IPS-11a (cell line): ENCODE measurements at regions not wholly inside any gene's neighbourhood (a gene's known extent, or its start where the extent isn't known, plus 50 kb on each side); places are given as distances from the start of the nearest gene placed in this dataset.

Source experiments
- H3K4me3 ChIP-seq: one replicate; pipeline ENCODE4 v1.5.1; 2013; ENCODE audit warnings: low read depth, low read length, control low read depth

DNA sequence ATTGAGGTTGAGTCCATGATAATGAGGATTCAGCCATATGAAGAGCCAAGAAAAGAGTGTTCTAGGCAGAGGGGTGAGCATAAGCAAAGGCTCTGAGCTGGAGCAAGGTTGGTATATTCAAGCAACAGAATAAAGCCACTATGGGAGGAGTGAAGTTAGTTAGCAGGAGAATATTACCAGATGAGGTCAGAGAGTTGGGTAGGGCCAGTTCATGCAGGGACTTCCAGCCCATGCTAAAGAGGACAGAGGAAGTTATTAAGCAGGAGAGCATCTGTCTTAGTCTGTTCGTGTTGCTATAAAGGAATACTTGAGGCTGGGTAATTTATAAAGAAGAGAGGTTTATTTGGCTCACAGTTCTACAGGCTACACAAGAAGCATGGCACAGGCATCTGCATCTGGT is 57.1 kb upstream of the ATG10 start:
- no peak overlapping the region for H3K4me3 ChIP-seq

DNA sequence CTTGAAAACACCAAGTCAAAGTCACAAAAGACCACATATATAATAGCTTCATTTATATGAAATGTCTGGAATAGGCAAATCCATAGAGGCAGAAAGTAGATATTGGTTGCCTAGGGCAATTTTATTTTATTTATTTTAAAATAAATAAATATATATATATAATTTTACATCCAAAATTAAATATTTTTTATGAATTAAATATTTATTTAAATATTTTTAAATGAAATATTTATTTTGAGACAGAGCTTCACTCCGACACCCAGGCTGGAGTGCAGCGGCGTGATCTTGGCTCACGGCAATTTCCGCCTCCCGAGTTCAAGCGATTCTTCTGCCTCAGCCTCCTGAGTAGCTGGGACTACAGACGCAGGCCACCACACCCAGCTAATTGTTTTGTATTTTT is 58.9 kb upstream of the ATG10 start:
- no peak overlapping the region for H3K4me3 ChIP-seq

GRCh38 chr5:81909677-81910076 is 62.1 kb upstream of the ATG10 start:
- no peak overlapping the region for H3K4me3 ChIP-seq

DNA sequence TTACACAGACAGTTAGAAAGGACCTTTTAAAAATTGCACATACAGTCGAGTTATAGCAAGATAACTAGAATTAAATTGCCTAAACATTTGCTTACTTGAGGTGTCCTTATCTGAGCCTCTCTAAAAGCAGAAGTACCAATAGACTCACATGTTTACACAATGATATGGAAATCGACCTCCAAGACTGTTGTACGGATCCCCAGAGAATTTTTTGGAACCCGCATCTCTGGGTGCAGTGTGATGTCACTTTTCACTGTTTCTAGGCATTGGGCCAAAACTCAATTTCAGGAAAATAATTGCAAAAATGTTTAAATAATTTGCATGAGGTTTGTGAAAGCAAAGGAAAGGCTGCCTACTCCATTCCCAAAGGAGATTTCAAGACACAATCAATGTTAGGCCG is 63.1 kb upstream of the ATG10 start:
- no peak overlapping the region for H3K4me3 ChIP-seq

- no peak overlapping the region for H3K4me3 ChIP-seq
Measured at GRCh38 chr5:81908044-81908443, 63.8 kb upstream of the ATG10 start.

GRCh38 chr5:81907012-81907635 is 64.7 kb upstream of the ATG10 start:
- no peak overlapping the region for H3K4me3 ChIP-seq

DNA sequence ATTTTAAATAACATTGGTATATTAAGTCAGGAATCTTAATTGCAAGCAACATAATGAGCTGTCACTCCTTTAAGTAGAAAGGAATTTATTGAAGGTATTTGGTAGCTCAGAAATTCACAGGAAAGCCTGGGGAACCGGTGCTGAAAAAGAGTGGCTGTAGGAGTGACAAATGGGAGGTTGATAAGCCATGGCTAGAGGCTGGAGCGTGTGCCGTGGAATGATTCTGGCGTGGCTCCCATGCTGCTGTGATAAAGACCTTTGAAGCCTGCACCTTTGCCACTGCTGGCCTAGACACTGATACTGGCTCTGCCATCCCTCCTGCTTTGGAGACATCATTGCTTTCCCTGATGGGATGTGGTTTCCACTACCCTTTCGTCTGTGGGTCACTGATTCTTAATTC is 65.7 kb upstream of the ATG10 start:
- H3K4me3 ChIP-seq: no peak overlapping the region

DNA sequence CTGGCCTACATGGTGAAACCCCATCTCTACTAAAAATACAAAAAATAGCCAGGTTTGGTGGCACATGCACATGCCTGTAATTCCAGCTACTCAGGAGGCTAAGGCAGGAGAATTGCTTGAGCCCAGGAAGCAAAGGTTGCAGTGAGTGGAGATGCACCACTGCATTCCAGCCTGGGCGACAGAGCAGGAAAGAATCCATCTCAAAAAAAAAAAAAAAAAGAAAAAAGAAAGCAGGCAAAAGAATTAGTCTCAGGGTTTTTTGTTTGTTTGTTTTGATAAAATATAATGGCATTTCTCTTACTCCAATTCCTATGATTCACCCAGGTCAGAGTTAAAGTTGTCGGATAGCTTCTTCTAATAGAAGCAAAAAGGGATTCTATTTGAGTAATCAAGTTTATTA is 67.0 kb upstream of the ATG10 start:
- no peak overlapping the region for H3K4me3 ChIP-seq

- no peak overlapping the region for H3K4me3 ChIP-seq
Measured at GRCh38 chr5:81904166-81904565, 67.7 kb upstream of the ATG10 start.

DNA sequence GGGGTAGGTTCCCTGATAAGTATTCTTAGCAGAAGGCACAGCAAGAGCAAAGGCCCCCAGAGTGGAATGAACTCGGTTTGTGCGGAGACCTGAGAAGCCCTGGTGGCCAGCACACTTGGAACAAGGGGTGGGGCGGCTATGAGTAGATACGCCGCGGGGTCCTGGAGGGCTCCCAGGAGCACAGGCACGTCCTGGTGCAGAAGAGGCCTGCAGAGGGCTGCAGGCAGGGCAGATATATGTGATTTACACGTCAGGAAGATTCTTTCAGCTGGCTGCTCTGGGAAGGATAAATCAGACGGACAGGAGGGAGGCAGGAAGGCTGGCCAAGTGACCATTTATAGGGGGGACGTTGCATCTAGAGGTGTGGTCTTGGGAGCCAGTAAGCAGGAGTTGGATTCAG is 70.2 kb upstream of the ATG10 start:
- H3K4me3 ChIP-seq: no peak overlapping the region

GRCh38 chr5:81899123-81899522 is 72.7 kb upstream of the ATG10 start:
- no peak overlapping the region for H3K4me3 ChIP-seq

GRCh38 chr5:81898403-81898802 is 73.4 kb upstream of the ATG10 start:
- H3K4me3 ChIP-seq: no peak overlapping the region

DNA sequence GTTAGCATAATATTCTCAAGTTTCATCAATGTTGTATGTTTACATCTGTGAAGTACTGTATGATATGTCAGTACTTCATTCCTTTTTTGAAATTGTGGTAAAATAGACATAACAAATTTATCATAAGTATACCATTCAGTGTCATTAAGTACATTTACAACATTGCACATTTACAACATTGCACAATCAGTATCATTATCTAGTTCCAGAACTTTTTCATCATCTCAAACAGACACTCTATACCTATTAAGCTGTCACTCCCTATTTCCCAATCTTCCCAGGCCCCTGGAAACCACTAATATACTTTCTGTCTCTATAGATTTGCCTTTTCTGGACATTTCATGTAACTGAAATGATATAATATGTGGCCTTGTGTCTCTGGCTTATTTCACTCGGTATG is 75.1 kb upstream of the ATG10 start:
- no peak overlapping the region for H3K4me3 ChIP-seq

DNA sequence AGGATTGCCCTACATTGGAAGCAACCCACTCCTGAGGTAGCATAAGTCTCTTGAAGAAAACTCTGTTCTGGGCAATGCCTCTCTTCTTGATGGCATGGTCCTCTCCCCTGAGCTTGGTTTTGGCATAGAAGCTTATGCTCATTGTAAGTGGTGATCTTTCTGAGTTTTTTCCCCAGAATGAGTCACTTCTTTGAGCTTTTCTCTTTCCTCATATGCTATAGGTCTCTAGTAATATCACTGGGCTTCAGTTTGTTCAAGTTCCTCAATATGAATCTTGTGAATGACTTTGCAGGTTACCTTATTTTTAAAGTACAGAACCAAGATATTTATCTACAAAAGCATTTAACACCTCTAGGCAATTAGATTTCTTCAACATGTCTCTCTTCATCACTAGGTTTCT is 76.5 kb upstream of the ATG10 start:
- no peak overlapping the region for H3K4me3 ChIP-seq

- no peak overlapping the region for H3K4me3 ChIP-seq
Measured at GRCh38 chr5:81893961-81894360, 77.9 kb upstream of the ATG10 start.

- no peak overlapping the region for H3K4me3 ChIP-seq
Measured at GRCh38 chr5:81884871-81885270, 87.0 kb upstream of the ATG10 start.

GRCh38 chr5:81883371-81883770 is 88.5 kb upstream of the ATG10 start:
- no peak overlapping the region for H3K4me3 ChIP-seq

- no peak overlapping the region for H3K4me3 ChIP-seq
Measured at GRCh38 chr5:81881595-81881994, 90.2 kb upstream of the ATG10 start.

DNA sequence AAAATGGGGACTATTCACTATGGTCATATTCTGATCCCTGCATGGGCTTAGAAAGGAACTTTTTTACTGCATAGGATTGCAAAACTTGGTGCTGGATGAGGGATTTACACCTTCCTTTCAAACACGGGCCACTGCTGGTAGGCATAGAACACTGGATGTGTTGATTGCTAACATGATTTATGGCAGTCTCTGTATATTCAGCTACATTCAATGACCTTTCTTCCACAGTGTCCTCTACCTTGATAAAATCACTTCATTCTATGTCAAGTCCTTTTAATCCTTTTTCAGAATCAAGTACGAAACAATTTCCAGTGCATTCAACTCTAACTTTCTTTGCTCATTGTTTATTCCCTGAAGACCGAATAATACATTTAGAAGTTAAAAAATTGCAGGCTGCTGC is 91.9 kb upstream of the ATG10 start:
- no peak overlapping the region for H3K4me3 ChIP-seq

- H3K4me3 ChIP-seq: no peak overlapping the region
Measured at GRCh38 chr5:81878333-81878732, 93.5 kb upstream of the ATG10 start.

- no peak overlapping the region for H3K4me3 ChIP-seq
Measured at GRCh38 chr5:81866994-81867393, 104.8 kb upstream of the ATG10 start.

DNA sequence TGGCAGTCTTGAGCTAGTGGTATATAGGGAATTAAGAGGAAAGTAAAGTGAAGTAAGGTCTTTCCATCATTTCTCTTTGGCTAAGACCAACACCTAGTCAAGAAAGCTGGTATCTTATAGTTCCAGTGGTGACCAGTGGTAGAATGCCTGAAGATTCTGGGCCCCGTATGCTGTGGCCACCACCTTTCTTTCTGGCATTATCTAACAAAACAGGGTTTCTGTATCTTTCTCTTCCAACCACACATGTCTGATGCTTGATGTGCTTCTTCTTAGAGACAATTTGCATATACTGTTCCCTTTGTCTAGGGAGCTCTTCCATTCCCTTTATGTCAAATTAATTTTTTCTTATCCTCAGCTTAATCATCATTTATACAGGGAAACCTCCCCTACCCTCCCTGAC is 109.9 kb upstream of the SSBP2 start:
- no peak overlapping the region for H3K4me3 ChIP-seq

DNA sequence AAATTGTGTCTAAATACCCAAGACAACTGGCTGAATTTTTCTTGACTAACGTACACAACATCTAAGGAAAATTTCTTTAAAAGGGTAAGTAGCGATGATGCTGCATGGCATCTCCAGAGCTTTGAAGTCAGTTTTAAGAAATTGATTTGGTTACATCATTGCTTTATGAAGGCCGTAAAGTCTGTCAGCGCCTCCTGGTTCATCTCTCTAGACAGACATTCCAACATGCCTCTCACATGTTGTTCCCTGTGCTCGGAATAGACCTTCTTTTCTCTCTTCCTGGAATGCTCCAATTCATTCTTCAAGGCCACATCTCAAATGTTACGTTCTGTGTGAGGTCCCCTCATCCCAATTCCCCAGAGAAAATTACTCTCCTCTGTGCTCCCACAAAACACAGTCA is 108.7 kb upstream of the SSBP2 start:
- no peak overlapping the region for H3K4me3 ChIP-seq
